ENCODE measurements at regions not wholly inside any gene's neighbourhood (a gene's known extent, or its start where the extent isn't known, plus 50 kb on each side); places are given as distances from the start of the nearest gene placed in this dataset.

GRCh38 chr10:128440513-128441160 is 314.4 kb upstream of the MKI67 start:
- Mint-ChIP-seq H3K4me3 (no peak overlapping the region), H3K27ac (no peak overlapping the region), H3K36me3 (ENCODE audit: low read depth) (no peaks in the 10 kb centered on the region), H3K9me3 (peaks cover 14% of the 10 kb centered on the region), H3K4me1 (no peaks in the 10 kb centered on the region), H3K27me3 (ENCODE audit: low read depth, poor library complexity) (peaks cover 22% of the 10 kb centered on the region)
- TF ChIP-seq CTCF (IDR thresholded peaks at IDR 0.05), result no peak
- peak; percentile 33 for DNase-seq

DNA sequence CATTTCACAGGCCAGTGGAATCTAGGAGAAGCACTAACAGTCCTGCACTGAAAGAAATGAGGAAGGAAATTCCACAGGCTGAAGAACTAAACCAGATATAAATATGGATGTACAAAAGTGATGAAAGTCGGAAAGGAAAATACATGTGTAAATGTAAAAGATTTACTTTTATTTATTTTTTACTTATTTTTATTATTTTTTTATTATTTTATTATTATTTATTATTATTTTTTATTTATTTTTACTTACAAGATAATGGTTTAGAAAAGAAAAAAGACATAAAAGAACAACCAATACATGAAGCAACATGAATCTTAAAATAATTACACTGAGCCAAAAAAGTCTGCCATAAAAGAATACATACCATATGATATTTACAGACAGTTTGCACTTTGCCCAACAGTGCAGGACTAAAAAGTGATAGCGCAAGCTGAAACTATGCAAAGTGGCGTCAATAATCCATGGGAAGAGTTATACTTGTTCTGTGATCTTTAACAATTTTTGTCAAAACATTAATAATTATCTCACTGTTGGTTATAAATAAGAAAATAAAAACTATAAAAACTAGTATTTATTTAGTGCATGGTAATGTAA is 317.8 kb upstream of the MKI67 start:
- no peak for DNase-seq
- Mint-ChIP-seq H3K27me3 (ENCODE audit: low read depth, poor library complexity) (peaks cover 20% of the 10 kb centered on the region), H3K9me3 (peaks cover 29% of the 10 kb centered on the region), H3K4me3 (no peak overlapping the region), H3K36me3 (ENCODE audit: low read depth) (no peaks in the 10 kb centered on the region), H3K27ac (no peak overlapping the region), H3K4me1 (no peaks in the 10 kb centered on the region)
- TF ChIP-seq CTCF (IDR thresholded peaks at IDR 0.05), result no peak

- no peaks in the 10 kb centered on the region for H3K36me3 Mint-ChIP-seq (ENCODE audit: low read depth)
- H3K27ac Mint-ChIP-seq, result no peak overlapping the region
- DNase-seq, result no peak
- H3K9me3 Mint-ChIP-seq, result peaks cover 15% of the 10 kb centered on the region
- no peak for TF ChIP-seq CTCF (IDR thresholded peaks at IDR 0.05)
- no peaks in the 10 kb centered on the region for H3K4me1 Mint-ChIP-seq
- H3K4me3 Mint-ChIP-seq, result no peak overlapping the region
- peaks cover 11% of the 10 kb centered on the region for H3K27me3 Mint-ChIP-seq (ENCODE audit: low read depth, poor library complexity)
Observed at GRCh38 chr10:128448796-128449195, 322.6 kb upstream of the MKI67 start.

DNA sequence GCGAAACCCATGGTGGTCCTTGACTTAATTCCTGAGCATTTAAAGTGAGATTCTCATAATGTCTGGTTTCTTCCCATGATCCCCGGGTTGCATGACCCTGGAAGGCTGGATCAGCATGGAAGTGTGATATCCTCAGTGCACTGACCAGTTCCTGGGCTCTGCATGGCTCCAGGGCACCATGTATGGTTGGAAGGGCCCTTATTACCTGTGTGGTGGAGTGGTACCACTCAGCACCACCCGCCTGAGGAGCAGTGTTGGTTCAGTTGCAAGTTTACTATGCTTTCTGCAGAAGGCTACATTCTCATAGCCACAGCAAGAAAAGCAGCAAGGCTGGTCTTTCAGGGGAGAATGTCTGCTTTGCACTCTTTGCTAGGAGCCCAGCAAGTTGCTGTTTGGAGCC is 325.7 kb upstream of the MKI67 start:
- Mint-ChIP-seq H3K4me1 (peaks cover 6% of the 10 kb centered on the region), H3K27me3 (ENCODE audit: low read depth, poor library complexity) (peaks cover 9% of the 10 kb centered on the region), H3K4me3 (no peak overlapping the region), H3K9me3 (peaks cover 10% of the 10 kb centered on the region), H3K36me3 (ENCODE audit: low read depth) (no peaks in the 10 kb centered on the region), H3K27ac (no peak overlapping the region)
- no peak for DNase-seq
- TF ChIP-seq CTCF (IDR thresholded peaks at IDR 0.05), result no peak

GRCh38 chr10:128456271-128456670 is 330.0 kb upstream of the MKI67 start:
- no peaks in the 10 kb centered on the region for H3K36me3 Mint-ChIP-seq (ENCODE audit: low read depth)

More at GRCh38 chr10:128456271-128456670, 330.0 kb upstream of the MKI67 start:
- Mint-ChIP-seq H3K27ac (no peak overlapping the region), H3K4me1 (peaks cover 19% of the 10 kb centered on the region), H3K9me3 (no peaks in the 10 kb centered on the region), H3K4me3 (no peak overlapping the region), H3K27me3 (ENCODE audit: low read depth, poor library complexity) (peaks cover 3% of the 10 kb centered on the region)
- no peak for TF ChIP-seq CTCF (IDR thresholded peaks at IDR 0.05)
- no peak for DNase-seq
